HG03439 (cell line): ENCODE measurements at regions not wholly inside any gene's neighbourhood (a gene's known extent, or its start where the extent isn't known, plus 50 kb on each side); places are given as distances from the start of the nearest gene placed in this dataset.

ENCODE experiments used
- ATAC-seq: cut with Tn5 transposase; IDR thresholded peaks from one replicate; pipeline ENCODE4 v1.9.1; 2021; ENCODE audit warnings: mild to moderate bottlenecking, moderate library complexity; ENCODE audit not compliant: unreplicated experiment

- ATAC-seq: no peak
Observed at GRCh38 chr5:5011151-5011550, 129.0 kb upstream of the ADAMTS16 start.

GRCh38 chr5:5014586-5015235 is 125.4 kb upstream of the ADAMTS16 start:
- no peak for ATAC-seq

GRCh38 chr5:5017827-5018577 is 122.1 kb upstream of the ADAMTS16 start:
- no peak for ATAC-seq

GRCh38 chr5:5018578-5018970 is 121.6 kb upstream of the ADAMTS16 start:
- no peak for ATAC-seq

GRCh38 chr5:5021436-5021835 is 118.7 kb upstream of the ADAMTS16 start:
- no peak for ATAC-seq

GRCh38 chr5:5025098-5025773 is 114.9 kb upstream of the ADAMTS16 start:
- ATAC-seq: no peak

GRCh38 chr5:5025774-5026408 is 114.2 kb upstream of the ADAMTS16 start:
- ATAC-seq: no peak

GRCh38 chr5:5026409-5026785 is 113.7 kb upstream of the ADAMTS16 start:
- ATAC-seq: no peak

GRCh38 chr5:5031665-5032064 is 108.5 kb upstream of the ADAMTS16 start:
- no peak for ATAC-seq

GRCh38 chr5:5037674-5038073 is 102.5 kb upstream of the ADAMTS16 start:
- no peak for ATAC-seq

- no peak for ATAC-seq
Observed at GRCh38 chr5:5039918-5040317, 100.2 kb upstream of the ADAMTS16 start.

GRCh38 chr5:5040712-5041111 is 99.4 kb upstream of the ADAMTS16 start:
- ATAC-seq: no peak

- ATAC-seq: no peak
Observed at GRCh38 chr5:5042806-5043205, 97.3 kb upstream of the ADAMTS16 start.

- no peak for ATAC-seq
Observed at GRCh38 chr5:5043346-5043745, 96.8 kb upstream of the ADAMTS16 start.

- ATAC-seq: no peak
Observed at GRCh38 chr5:5044247-5044840, 95.8 kb upstream of the ADAMTS16 start.

- peak; percentile 89 for ATAC-seq
Observed at GRCh38 chr5:5046680-5047502, 93.2 kb upstream of the ADAMTS16 start.

GRCh38 chr5:5050801-5051200 is 89.3 kb upstream of the ADAMTS16 start:
- ATAC-seq: no peak

- no peak for ATAC-seq
Observed at GRCh38 chr5:5055712-5056111, 84.4 kb upstream of the ADAMTS16 start.

GRCh38 chr5:5061836-5062235 is 78.3 kb upstream of the ADAMTS16 start:
- ATAC-seq: no peak

- ATAC-seq: no peak
Observed at GRCh38 chr5:5062525-5063302, 77.4 kb upstream of the ADAMTS16 start.
